ENCODE measurements at regions not wholly inside any gene's neighbourhood (a gene's known extent, or its start where the extent isn't known, plus 50 kb on each side); places are given as distances from the start of the nearest gene placed in this dataset.

DNA sequence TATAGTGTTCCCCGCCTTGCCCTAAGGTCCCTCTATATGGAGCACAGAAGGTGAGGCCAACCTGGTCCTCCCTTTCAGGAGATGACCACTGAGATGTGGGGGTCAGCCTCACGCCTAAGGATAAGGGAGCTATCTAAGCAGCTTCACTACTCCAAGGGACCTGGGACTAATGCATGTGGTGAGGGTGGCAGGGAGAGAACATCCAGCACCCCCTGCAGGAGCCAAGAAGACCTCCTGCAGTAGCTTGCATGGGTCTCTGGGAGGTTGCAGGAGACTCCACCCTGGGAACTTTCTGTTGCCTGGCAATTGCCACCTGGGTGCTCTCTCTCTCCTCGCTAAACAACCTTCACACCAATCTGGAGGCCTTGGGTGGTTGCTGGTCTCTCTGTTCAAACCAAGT is 93.0 kb upstream of the KLHL29 start:
- DNase-seq (ENCODE audit: low read depth in 2 of 2, low spot score in 1 of 2): no peak

DNA sequence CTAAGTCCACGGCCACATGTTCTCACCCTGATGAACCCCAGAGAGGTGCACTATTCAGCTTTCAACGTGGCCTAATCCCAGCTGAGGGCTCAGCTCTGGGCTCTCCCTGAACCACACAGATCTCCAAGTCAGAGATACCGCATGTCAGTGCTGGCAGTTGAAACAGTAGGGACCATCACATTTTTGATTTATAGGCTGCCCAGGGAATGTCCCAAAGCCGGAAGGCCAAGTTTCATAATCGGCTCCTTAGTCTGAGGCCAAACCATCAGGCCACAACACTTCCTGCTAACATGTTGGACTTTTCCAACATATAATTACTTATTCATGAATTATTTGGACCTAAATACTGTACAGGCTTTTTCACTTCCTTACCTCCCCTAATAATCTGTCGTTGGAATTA is 91.9 kb upstream of the KLHL29 start:
- DNase-seq (ENCODE audit: low read depth in 2 of 2, low spot score in 1 of 2): no peak

- DNase-seq (ENCODE audit: low read depth in 2 of 2, low spot score in 1 of 2): no peak
These were observed 91.2 kb upstream of the KLHL29 start for GRCh38 chr2:23293731-23294130.

DNA sequence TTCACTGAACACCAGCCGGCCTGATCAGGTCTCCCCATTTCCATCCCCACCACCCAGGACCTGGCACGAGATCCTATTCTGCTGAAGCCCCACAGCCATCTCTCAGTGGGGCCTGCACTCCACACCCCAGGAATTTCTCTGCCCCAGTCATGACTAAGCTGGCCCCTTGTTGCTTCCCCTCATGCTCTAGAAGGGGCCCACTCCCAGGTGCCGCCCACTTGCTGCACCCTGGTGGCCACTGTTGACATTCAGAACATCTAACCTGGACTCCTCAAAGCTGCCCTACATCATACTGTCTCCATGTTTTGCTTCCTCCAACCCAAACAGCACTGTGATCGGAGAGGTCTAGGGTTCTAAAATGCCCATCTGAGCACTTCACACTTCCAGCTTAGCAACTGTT is 90.7 kb upstream of the KLHL29 start:
- no peak for DNase-seq (ENCODE audit: low read depth in 2 of 2, low spot score in 1 of 2)

DNA sequence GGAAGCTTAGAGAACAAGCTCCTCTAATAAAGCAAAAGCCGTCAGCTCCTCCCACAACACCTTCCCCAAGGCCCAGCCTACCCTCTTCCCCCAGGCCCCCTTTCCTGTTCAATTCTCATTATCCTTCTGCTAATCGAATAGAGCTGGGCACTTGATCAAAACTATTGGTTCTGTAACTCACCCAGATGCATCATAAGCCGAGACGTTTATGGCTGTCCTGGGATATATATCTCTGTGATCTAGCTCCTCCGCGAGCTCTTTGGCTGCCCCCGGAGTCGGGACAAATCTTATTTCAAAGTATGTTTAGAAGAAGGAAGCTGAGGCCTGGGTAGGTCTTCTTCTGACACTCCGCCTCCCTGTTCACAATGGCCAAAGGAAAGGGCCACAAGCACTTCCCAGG is 88.3 kb upstream of the KLHL29 start:
- DNase-seq (ENCODE audit: low read depth in 2 of 2, low spot score in 1 of 2): no peak

GRCh38 chr2:23297112-23297511 is 87.9 kb upstream of the KLHL29 start:
- no peak for DNase-seq (ENCODE audit: low read depth in 2 of 2, low spot score in 1 of 2)

- no peak for DNase-seq (ENCODE audit: low read depth in 2 of 2, low spot score in 1 of 2)
These were observed 86.4 kb upstream of the KLHL29 start for GRCh38 chr2:23298551-23298950.

GRCh38 chr2:23299476-23300195 is 85.3 kb upstream of the KLHL29 start:
- DNase-seq (ENCODE audit: low read depth in 2 of 2, low spot score in 1 of 2): no peak

DNA sequence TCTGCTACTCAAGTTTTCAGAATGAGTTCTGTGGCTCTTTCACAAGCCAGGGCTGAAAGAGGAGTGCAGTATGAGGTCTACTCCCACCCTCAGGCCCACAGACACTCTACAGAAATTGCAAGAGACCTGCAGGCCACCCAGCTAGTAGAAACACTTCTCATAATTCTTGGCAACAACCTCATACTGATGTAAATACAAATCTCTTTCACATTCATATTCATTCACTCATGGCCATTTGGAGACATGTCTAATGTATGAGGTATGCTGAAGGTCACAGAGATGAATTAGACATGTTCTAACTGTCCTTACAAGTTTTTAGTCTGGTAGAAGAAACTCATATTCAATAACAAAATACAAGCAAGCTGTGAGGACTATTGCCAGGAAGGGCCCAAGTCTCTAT is 83.8 kb upstream of the KLHL29 start:
- DNase-seq (ENCODE audit: low read depth in 2 of 2, low spot score in 1 of 2): no peak

- DNase-seq (ENCODE audit: low read depth in 2 of 2, low spot score in 1 of 2): no peak
These were observed 82.4 kb upstream of the KLHL29 start for GRCh38 chr2:23302591-23302990.

GRCh38 chr2:23306401-23306800 is 78.6 kb upstream of the KLHL29 start:
- no peak for DNase-seq (ENCODE audit: low read depth in 2 of 2, low spot score in 1 of 2)

- DNase-seq (ENCODE audit: low read depth in 2 of 2, low spot score in 1 of 2): no peak
These were observed 73.8 kb upstream of the KLHL29 start for GRCh38 chr2:23311186-23311585.

DNA sequence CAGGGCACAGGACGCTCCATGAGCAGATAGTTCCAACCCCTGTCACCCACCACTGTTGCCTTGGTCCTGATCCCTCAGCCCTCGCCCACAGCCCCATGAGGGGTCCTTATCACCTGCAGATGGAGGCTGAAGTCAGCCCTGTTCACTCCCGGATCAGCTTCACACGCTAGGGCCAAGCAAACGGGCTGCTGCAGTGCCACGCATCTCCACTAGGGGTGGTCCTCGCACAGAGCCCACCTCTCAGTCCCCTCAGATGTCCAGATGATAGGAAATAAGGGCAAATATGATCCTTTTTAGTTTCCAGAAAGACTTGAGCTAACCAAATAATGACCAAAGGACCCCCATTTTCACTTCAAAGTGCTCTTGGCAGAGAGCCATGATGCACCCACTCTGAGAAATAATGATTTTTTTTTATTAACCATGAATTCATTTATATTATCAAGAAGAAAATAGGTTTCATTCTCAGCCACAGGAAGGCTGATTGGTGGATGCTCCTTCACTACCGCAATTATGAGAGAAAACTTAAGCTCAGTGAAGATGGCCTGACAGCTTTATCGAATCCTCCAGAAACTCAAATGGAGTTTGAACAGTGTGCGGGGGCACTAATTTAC is 71.9 kb upstream of the KLHL29 start:
- DNase-seq (ENCODE audit: low read depth in 2 of 2, low spot score in 1 of 2): no peak

- DNase-seq (ENCODE audit: low read depth in 2 of 2, low spot score in 1 of 2): no peak
These were observed 70.3 kb upstream of the KLHL29 start for GRCh38 chr2:23314687-23315086.

- DNase-seq (ENCODE audit: low read depth in 2 of 2, low spot score in 1 of 2): no peak
These were observed 64.9 kb upstream of the KLHL29 start for GRCh38 chr2:23320058-23320457.

- no peak for DNase-seq (ENCODE audit: low read depth in 2 of 2, low spot score in 1 of 2)
These were observed 63.2 kb upstream of the KLHL29 start for GRCh38 chr2:23321751-23322150.

DNA sequence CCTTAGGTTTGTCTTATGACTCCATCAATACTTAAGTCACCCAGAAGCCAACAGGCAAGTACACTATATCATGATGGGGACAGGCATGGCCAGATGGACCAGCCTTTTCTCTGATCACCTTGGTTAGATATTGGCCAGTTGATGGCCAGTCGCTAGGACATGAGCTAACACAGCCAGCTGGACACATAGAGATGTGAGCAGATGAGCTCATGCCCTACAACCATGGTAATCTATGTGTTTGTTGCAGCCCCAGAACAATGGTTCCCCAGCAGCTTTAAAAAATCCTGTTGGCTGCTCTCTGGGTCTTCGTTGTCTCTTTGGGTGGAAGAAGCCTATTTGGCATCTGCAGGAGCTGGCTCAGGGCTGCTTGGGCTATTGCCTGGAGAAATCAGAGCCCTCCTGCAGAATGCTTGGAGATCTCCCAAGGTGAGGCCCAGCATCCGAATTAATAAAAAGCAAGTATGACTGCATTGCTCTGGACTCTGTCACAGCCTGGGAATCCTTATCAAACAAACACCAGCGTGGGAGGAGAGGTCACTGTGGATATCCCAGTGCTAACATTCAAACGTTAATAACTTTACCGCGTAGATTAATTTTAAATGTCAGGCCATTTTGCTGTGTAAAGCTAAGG is 62.3 kb upstream of the KLHL29 start:
- no peak for DNase-seq (ENCODE audit: low read depth in 2 of 2, low spot score in 1 of 2)

DNA sequence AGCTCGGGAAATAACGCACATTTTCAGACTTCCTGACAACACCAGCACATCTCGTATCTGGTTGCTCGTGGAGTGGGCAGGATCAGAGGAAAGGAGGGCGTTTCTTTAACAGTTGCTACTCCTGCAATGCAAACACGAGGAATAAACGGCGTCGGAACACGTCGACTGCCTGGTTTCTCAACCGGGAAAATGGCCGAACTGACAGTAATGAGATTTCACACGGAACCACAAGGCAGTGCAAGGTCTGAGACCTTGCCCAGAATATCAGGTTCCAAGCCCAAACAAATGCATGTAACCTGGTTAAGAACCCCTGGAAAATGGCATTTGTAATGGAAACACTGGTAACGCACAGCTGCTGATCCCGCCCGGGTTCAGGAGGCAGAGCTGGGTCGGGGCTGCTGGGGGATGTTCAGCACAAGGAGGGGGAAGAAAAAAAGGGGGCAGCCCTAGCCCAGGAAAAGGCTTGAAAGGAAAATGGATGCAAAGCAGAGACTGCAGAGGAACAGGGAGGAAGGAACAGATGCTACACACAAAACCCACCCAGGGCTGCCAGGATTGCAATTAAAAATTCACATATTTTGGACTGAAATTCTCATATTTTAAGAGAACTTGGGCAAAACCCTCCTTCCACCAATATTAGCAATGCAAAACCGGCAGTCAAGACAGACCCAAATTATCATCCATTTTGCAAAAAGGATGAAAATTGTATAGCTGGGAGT is 61.6 kb upstream of the KLHL29 start:
- DNase-seq (ENCODE audit: low read depth in 2 of 2, low spot score in 1 of 2): no peak

GRCh38 chr2:23323917-23324680 is 60.9 kb upstream of the KLHL29 start:
- DNase-seq (ENCODE audit: low read depth in 2 of 2, low spot score in 1 of 2): no peak

DNA sequence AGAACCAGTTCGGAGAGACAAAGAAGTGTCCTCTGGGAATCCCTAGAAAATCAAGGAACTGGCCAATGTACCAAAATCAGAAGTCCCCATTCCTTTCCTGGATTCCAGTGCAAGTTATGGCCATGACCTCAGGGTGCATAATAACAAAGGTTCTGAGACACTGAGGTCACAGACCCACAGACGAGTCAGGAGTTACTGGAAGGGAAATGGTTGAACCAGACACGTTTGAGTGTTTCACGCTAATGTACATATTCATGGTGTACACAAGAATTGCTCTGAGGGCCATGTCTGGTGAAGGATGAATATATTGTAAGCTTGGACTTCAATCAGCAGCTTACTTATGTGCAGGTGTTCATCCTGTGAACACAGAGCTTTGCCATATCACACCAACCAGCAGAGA is 58.6 kb upstream of the KLHL29 start:
- DNase-seq (ENCODE audit: low read depth in 2 of 2, low spot score in 1 of 2): no peak

GRCh38 chr2:23327416-23327815 is 57.6 kb upstream of the KLHL29 start:
- no peak for DNase-seq (ENCODE audit: low read depth in 2 of 2, low spot score in 1 of 2)
